ENCODE measurements at regions not wholly inside any gene's neighbourhood (a gene's known extent, or its start where the extent isn't known, plus 50 kb on each side); places are given as distances from the start of the nearest gene placed in this dataset.

GRCh38 chr7:26480156-26480555, 188.5 kb downstream of the SNX10 start:
- DNase-seq (ENCODE audit: low spot score, unreplicated experiment), result no peak
- Mint-ChIP-seq H3K9me3 (ENCODE audit: low read depth) (no peaks in the 10 kb centered on the region), H3K27ac (no peak overlapping the region), H3K36me3 (ENCODE audit: insufficient read depth) (no peaks in the 10 kb centered on the region), H3K4me3 (ENCODE audit: low read depth) (no peak overlapping the region), H3K4me1 (ENCODE audit: low read depth) (no peaks in the 10 kb centered on the region), H3K27me3 (peaks cover 6% of the 10 kb centered on the region)
- no peak for TF ChIP-seq CTCF (IDR thresholded peaks at IDR 0.05; ENCODE audit: unreplicated experiment)

- no peak overlapping the region for H3K27ac Mint-ChIP-seq
- no peaks in the 10 kb centered on the region for H3K36me3 Mint-ChIP-seq (ENCODE audit: insufficient read depth)
- no peaks in the 10 kb centered on the region for H3K4me1 Mint-ChIP-seq (ENCODE audit: low read depth)
- no peaks in the 10 kb centered on the region for H3K9me3 Mint-ChIP-seq (ENCODE audit: low read depth)
- no peak overlapping the region for H3K4me3 Mint-ChIP-seq (ENCODE audit: low read depth)
- TF ChIP-seq CTCF (IDR thresholded peaks at IDR 0.05; ENCODE audit: unreplicated experiment), result no peak
- H3K27me3 Mint-ChIP-seq, result peaks cover 6% of the 10 kb centered on the region
- DNase-seq (ENCODE audit: low spot score, unreplicated experiment), result no peak
These were observed 191.3 kb downstream of the SNX10 start for GRCh38 chr7:26482927-26483326.

- no peak overlapping the region for H3K27ac Mint-ChIP-seq
- no peak overlapping the region for H3K4me3 Mint-ChIP-seq (ENCODE audit: low read depth)
- no peak for DNase-seq (ENCODE audit: low spot score, unreplicated experiment)
- H3K27me3 Mint-ChIP-seq, result peaks cover 11% of the 10 kb centered on the region
- TF ChIP-seq CTCF (IDR thresholded peaks at IDR 0.05; ENCODE audit: unreplicated experiment), result no peak
- H3K9me3 Mint-ChIP-seq (ENCODE audit: low read depth), result no peaks in the 10 kb centered on the region
- H3K4me1 Mint-ChIP-seq (ENCODE audit: low read depth), result no peaks in the 10 kb centered on the region
- H3K36me3 Mint-ChIP-seq (ENCODE audit: insufficient read depth), result no peaks in the 10 kb centered on the region
These were observed 192.2 kb downstream of the SNX10 start for GRCh38 chr7:26483843-26484242.

- TF ChIP-seq CTCF (IDR thresholded peaks at IDR 0.05; ENCODE audit: unreplicated experiment), result no peak
- DNase-seq (ENCODE audit: low spot score, unreplicated experiment), result no peak
- H3K4me3 Mint-ChIP-seq (ENCODE audit: low read depth), result no peak overlapping the region
- H3K36me3 Mint-ChIP-seq (ENCODE audit: insufficient read depth), result no peaks in the 10 kb centered on the region
- peaks cover 14% of the 10 kb centered on the region for H3K27me3 Mint-ChIP-seq
- H3K9me3 Mint-ChIP-seq (ENCODE audit: low read depth), result no peaks in the 10 kb centered on the region
- no peaks in the 10 kb centered on the region for H3K4me1 Mint-ChIP-seq (ENCODE audit: low read depth)
- no peak overlapping the region for H3K27ac Mint-ChIP-seq
These were observed 193.8 kb downstream of the SNX10 start for GRCh38 chr7:26485367-26485934.

- Mint-ChIP-seq H3K27me3 (peaks cover 18% of the 10 kb centered on the region), H3K9me3 (ENCODE audit: low read depth) (no peaks in the 10 kb centered on the region), H3K4me1 (ENCODE audit: low read depth) (no peaks in the 10 kb centered on the region), H3K27ac (no peak overlapping the region), H3K4me3 (ENCODE audit: low read depth) (no peak overlapping the region), H3K36me3 (ENCODE audit: insufficient read depth) (no peaks in the 10 kb centered on the region)
- DNase-seq (ENCODE audit: low spot score, unreplicated experiment), result no peak
- TF ChIP-seq CTCF (IDR thresholded peaks at IDR 0.05; ENCODE audit: unreplicated experiment), result no peak
These were observed 194.5 kb downstream of the SNX10 start for GRCh38 chr7:26486153-26486552.

Measured in progenitor cell of endocrine pancreas (in vitro differentiated cells).